HG03521 (cell line): ENCODE measurements at regions not wholly inside any gene's neighbourhood (a gene's known extent, or its start where the extent isn't known, plus 50 kb on each side); places are given as distances from the start of the nearest gene placed in this dataset.

ENCODE experiments used
- ATAC-seq: cut with Tn5 transposase; IDR thresholded peaks from one replicate; pipeline ENCODE4 v1.9.1; 2021; ENCODE audit warnings: mild to moderate bottlenecking, moderate library complexity; ENCODE audit not compliant: unreplicated experiment

DNA sequence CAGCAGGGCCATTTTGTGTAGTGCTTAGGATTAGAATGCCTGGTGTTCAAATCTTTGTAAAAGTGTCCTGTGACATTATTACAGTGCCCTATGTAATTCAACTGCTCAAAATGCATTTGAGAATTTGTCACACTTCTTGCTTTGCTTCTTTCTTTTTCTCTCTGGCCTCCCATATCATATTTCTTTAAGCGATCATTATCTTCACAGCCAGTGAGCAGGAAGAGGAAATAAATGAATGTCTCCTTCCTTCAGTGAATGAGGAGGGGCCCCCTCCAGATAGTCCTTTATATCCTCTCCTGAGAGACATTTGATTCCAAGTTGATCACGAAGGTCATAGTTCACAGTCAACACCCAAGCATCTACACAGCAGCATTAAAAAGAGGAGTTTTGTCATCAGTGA is 425.1 kb upstream of the NPVF start:
- no peak for ATAC-seq

- no peak for ATAC-seq
These were observed 427.8 kb upstream of the NPVF start for GRCh38 chr7:25656071-25656470.

- no peak for ATAC-seq
These were observed 428.3 kb upstream of the NPVF start for GRCh38 chr7:25656581-25657026.

- ATAC-seq: no peak
These were observed 430.1 kb upstream of the NPVF start for GRCh38 chr7:25658375-25658774.

- no peak for ATAC-seq
These were observed 431.6 kb upstream of the NPVF start for GRCh38 chr7:25659841-25660240.

DNA sequence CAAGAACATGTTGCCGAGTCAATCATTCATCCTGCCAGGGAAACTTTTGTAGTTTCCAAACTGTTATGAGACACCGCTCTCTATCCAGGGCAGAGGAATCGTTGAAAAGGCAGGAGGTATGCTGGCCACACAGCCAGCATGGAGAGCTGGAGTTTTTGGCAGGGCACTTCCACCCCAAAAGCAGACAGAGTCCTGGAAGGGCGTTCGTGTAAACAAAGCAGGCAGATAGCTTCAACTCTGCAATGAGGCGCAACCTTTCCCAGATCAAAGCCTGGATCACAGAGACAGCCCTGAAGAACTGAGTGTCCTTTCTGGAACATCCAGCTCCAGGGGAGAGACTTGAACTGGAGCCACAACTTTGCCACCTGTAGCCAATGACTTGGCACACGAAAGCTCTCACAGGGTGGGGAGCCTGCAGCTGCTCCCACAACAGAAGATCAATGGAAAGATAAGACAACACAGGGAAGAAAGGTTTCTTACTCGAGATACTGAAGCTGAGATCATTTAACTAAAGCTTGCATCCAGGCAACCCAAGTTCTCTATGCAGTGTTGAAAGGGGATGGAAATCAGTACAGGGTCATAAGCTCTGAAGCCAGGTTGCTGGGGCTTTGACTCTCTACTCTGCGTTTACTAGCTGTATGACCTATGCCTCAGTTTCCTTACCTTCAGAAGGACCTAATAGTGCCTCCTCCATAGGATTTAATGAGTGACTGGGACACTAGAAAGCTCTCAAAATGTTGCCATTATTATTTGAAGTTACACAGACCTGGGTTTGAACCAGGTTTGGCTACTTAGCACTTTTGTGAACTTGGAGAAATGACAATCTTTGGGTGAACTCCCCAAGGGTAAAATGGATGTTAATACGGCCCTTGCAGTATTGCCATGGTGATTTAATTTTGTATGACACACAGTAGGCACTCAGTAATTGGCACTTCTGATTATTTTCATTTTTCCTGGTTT is 434.8 kb upstream of the NPVF start:
- ATAC-seq: no peak

DNA sequence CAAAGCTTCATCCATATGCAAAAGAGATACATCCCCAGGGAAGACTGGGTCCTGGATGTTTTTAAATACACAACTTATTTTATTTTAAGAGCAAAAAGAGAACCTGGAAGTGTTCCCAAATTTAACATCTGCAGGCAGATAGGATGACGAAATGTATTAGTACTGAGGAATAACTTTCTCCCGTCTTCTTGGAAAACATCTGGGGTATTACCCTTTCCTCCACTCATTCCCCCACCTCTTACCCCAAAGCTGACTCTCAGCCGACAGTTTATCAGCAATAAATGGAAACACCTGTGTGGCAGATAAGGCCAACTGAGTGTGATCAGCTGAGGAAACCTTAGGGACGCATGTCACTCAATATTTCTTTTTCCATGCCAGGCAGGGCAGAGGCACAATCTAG is 435.6 kb upstream of the NPVF start:
- no peak for ATAC-seq

GRCh38 chr7:25664593-25664992 is 436.3 kb upstream of the NPVF start:
- ATAC-seq: peak; percentile 62

DNA sequence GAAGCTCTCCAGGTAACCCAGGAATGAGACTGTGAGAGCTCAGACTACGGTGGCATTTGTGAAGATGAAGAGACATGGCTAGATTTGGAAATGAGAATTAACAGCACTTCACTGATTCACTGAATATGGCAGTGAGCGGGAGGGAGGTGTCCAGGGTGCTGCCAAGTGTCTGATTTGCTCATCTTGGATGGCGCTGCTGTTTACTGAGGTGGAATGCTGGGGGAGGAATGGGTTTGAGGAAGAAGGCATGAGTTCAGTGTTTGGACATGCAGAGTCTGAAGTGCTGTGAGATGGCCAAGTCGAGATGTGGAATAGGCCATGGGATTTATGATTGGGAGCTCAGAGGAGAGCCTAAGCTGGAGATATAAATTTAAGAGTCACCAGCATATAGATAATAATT is 437.1 kb upstream of the NPVF start:
- no peak for ATAC-seq

DNA sequence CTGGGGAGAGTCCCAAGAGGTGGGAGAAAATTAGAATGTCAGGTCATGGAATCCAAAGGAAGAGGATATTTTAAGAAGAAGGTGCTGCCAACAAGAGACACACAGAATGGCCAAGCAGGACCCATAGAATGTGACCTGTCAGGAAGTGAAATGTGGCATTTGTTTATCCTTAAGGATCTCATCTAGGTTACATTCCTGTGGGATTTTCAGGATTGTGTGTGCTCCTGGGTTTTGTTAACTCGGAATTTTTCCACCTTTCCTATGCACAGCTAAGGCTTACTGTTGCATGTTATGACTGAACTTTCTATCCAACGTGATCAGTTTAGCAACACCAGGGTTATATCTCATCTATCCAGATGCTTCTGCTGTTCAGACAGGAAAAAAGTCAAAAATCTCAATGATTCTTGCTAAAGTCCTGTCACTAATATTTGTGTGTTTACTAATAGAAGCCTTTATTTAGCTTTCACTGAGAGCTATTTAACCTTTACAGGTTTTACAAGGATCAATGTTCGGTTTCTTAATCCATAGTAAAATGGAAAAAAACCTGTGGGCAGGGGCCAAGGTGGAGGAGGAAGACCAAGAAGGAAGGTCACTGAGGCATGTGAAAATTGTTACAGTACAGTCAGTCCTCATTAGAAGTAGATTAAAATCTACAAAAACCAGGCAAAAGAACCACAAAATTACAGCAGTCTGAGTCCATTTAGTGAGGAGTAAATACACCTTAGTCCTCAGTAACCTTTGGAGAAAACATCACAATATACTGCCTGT is 437.8 kb upstream of the NPVF start:
- no peak for ATAC-seq

DNA sequence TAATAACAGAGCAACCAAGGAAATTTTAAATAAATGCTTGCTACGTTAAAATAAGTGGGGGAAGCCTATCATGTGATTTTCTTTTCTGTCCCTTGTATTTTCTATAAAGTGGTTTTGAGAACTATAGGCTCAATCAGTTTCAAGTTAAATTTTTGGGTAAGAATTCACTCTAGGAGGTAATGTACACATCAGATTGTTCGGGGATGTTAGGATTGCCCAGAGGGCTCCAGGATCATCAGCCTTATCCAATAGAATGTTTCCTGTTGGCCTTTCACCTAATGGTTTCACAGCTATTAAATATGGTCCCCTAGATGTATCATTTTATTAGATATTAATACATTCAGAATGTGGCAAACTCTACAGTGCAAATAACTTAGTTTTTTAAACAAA is 438.4 kb upstream of the NPVF start:
- ATAC-seq: no peak

- ATAC-seq: no peak
These were observed 441.0 kb upstream of the NPVF start for GRCh38 chr7:25669281-25669781.

DNA sequence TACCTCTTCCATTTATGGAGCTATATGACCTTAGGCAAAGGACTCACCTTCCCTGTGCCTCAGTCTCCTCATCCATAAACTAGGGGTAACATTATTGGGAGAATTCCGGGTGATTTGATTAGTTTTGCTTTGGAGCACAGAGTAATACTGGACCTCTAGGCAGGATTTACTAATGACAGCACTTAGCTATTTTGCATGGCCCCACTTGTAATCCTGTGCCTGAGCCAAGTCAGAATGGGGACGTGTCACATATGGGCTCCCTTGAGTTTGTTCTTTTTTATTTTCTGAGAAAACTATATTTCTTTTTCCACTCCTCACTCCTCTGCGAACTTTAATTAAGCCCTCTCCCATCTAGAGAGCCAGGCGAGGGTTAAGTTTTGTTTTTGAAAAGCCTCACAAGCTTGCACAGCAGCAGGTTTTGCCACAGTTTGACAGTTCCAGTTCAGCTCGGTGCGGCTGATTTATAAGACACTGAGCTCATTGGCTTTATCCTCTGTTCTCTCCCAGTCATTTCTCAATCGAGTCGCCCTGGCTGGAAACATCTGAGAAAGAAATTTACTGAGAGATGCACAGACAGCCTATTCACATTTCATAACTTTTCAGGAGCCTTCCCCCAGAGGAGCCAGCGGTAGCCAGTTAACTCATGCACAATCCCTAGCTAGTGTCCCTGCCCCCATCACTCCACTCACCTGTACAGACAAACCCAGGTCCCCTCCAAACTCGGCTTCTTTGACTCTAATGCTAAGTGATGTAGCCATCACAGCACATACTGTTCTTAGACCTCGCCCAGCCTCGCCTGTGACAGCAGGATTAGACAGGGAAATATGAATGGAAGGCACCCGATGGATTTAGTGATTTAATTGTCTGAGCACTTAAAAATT is 441.9 kb upstream of the NPVF start:
- ATAC-seq: no peak

DNA sequence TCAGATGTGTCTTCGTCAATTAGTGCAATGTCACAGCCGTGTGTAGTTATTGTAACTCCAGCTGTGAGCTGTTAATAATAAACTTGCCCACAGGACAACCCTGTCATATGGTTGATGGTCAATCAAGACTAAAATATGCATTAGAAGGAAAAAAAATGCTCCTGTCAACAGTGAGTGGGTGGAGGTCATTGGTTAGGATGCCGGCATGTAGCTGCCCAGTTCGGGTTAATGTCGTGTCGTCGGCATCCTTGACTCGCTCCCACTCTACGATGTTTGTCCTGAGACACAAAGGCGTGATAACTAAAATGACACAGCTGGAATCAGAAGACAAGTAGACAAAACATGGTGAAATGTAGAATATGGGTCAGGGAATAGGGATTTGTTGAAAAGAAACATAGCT is 442.8 kb upstream of the NPVF start:
- ATAC-seq: no peak

DNA sequence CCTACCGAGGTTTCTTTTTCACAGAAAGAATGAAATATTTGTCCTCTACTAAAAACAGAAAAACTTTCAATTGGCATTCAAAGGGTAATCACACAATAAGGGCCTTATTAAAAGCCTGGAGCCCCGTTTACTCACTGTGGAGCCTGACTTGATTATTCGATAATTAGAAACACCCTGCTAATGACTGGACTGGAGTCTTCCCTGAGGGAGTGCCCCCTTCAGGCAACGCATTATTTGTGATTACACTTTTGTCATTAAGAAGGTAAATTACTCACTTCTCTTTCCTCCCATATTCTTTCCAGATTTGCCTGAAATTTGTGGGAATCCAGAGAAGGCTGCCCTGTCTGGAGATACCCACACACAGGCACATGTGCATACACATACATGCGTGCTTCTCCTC is 444.2 kb upstream of the NPVF start:
- no peak for ATAC-seq

DNA sequence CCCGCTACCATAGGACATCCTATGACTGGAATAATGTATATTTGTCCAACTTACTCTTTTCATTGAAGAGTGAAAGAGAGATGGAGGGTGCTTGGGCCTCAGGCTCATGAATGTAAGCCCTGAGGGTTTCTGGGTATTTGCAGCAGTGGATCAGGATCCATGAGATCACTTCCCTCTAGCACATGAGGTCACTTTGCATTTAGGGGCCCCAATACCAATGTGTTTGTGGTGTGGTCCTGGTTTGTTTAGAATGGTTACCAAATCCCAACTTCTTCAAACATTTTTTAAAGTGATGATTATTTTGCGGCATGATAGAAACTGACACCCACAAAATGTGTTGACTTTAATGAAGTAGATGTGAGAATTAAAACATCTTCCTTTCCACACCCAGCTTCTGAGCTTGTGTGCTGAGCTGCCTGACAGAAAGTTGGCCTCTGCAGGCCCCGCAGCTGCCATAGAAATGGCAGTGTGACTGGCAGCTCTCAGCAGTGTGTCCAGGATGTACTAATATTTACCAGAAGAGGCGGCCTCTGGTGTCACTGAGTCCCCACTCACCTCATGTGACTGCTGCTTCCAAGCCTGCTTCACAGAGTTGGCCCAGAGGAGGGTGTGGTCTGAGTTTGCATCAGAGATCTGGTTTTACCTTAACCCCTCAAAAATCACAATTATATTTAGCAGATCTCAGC is 447.6 kb upstream of the NPVF start:
- no peak for ATAC-seq

GRCh38 chr7:25677595-25677994 is 449.3 kb upstream of the NPVF start:
- no peak for ATAC-seq

GRCh38 chr7:25678215-25678614 is 449.9 kb upstream of the NPVF start:
- no peak for ATAC-seq

DNA sequence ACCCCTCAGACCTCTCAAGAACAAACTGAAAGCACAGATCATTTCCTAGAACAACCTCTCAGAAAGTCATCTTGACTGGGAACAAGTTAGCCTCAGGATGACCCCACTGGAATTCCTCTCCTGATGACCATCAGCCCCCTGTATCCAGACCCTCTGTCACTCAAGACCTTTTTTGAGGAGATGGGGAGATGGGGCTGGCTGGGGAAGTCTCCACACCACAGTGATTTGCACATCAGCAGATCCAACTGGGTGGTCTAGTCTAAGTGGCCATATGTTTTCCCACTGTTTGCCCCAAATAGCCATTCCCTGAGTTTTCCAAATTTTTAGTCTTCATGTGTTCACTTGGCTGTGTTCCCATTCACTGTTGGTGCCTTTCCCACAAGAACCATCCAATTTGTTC is 452.4 kb upstream of the NPVF start:
- ATAC-seq: no peak

DNA sequence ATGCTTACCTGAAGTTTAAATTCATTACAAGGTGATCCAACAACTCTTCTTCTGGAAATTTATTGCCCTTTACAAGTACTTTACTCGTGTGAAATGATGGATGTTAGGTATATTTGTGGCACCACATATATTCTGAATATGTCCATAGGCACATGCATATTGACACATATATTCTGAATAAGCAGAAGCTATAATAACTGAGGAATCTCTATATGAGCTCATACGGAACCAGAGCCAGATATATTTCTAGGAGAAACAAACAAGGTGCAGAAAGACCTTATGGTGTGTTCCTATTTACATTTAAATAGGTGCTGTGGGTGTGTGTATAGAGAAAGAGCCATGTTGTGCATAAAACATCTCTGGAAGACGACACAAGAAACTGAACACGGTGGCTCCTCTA is 456.1 kb upstream of the NPVF start:
- ATAC-seq: no peak
